GM19452 (cell line): ENCODE measurements at regions not wholly inside any gene's neighbourhood (a gene's known extent, or its start where the extent isn't known, plus 50 kb on each side); places are given as distances from the start of the nearest gene placed in this dataset.
"Not testable (repeated sequence)": the region's sequence is repeated elsewhere in the genome, so short reads cannot be mapped to it uniquely, and the experiment has no call there.

Experiments used
- ATAC-seq: cut with Tn5 transposase; IDR thresholded peaks from one replicate; pipeline ENCODE4 v1.9.1; 2021; ENCODE audit not compliant: unreplicated experiment

- ATAC-seq, result no peak
Measured at GRCh38 chr7:115574681-115575291, 455.8 kb downstream of the TFEC start.

GRCh38 chr7:115572111-115572510, 458.5 kb downstream of the TFEC start:
- no peak for ATAC-seq

GRCh38 chr7:115561335-115562110, 469.0 kb downstream of the TFEC start:
- ATAC-seq, result no peak

- ATAC-seq, result no peak
Measured at GRCh38 chr7:115559877-115560276, 470.7 kb downstream of the TFEC start.

GRCh38 chr7:115558161-115558560, 472.4 kb downstream of the TFEC start:
- ATAC-seq, result no peak

GRCh38 chr7:115557296-115557695, 473.3 kb downstream of the TFEC start:
- ATAC-seq, result not testable (repeated sequence)

GRCh38 chr7:115552766-115553165, 477.8 kb downstream of the TFEC start:
- no peak for ATAC-seq

GRCh38 chr7:115549910-115550309, 480.7 kb downstream of the TFEC start:
- ATAC-seq, result no peak

GRCh38 chr7:115548756-115549155, 481.8 kb downstream of the TFEC start:
- no peak for ATAC-seq

- no peak for ATAC-seq
Measured at GRCh38 chr7:115546790-115547189, 483.8 kb downstream of the TFEC start.

- ATAC-seq, result no peak
Measured at GRCh38 chr7:115533785-115534184, 496.8 kb downstream of the TFEC start.

- no peak for ATAC-seq
Measured at GRCh38 chr7:115526278-115526677, 504.3 kb downstream of the TFEC start.

- ATAC-seq, result no peak
Measured at GRCh38 chr7:115522174-115522573, 508.4 kb downstream of the TFEC start.

- ATAC-seq, result no peak
Measured at GRCh38 chr7:115516341-115516740, 514.2 kb downstream of the TFEC start.

GRCh38 chr7:115511330-115511729, 519.2 kb downstream of the TFEC start:
- no peak for ATAC-seq

- no peak for ATAC-seq
Measured at GRCh38 chr7:115505136-115505535, 525.4 kb downstream of the TFEC start.

- ATAC-seq, result no peak
Measured at GRCh38 chr7:115499956-115500355, 530.6 kb downstream of the TFEC start.

- no peak for ATAC-seq
Measured at GRCh38 chr7:115496006-115496405, 534.6 kb downstream of the TFEC start.

- ATAC-seq, result no peak
Measured at GRCh38 chr7:115494529-115495147, 535.9 kb downstream of the TFEC start.

GRCh38 chr7:115493381-115493780, 537.2 kb downstream of the TFEC start:
- ATAC-seq, result no peak

GRCh38 chr7:115491744-115492380, 538.7 kb downstream of the TFEC start:
- no peak for ATAC-seq

- ATAC-seq, result no peak
Measured at GRCh38 chr7:115479448-115479847, 551.1 kb downstream of the TFEC start.
